MM.1S (cell line): ENCODE measurements at regions not wholly inside any gene's neighbourhood (a gene's known extent, or its start where the extent isn't known, plus 50 kb on each side); places are given as distances from the start of the nearest gene placed in this dataset.

Experiments
- EZH2 ChIP-seq: fragments of 300-600 bp; sonication (generic); optimal IDR thresholded peaks from 2 replicates; pipeline ENCODE3; 2017; ENCODE audit warnings: low read depth, mild to moderate bottlenecking, antibody characterized with exemption, low read length, mixed read lengths
- EZH2phosphoT487 ChIP-seq: fragments of 300-600 bp; sonication (generic); IDR thresholded peaks from 2 replicates; pipeline ENCODE4 v1.6.1; 2018; ENCODE audit warnings: antibody characterized with exemption, low read length
- TF ChIP-seq, protein P1 (sequence below): fragments of 300-600 bp; sonication (generic); IDR thresholded peaks from 2 replicates; pipeline ENCODE4 v1.5.1; 2016; ENCODE audit warnings: antibody characterized with exemption, low read length, mixed read lengths

- TF ChIP-seq EZH2 = no peak
- TF ChIP-seq, protein P1, sequence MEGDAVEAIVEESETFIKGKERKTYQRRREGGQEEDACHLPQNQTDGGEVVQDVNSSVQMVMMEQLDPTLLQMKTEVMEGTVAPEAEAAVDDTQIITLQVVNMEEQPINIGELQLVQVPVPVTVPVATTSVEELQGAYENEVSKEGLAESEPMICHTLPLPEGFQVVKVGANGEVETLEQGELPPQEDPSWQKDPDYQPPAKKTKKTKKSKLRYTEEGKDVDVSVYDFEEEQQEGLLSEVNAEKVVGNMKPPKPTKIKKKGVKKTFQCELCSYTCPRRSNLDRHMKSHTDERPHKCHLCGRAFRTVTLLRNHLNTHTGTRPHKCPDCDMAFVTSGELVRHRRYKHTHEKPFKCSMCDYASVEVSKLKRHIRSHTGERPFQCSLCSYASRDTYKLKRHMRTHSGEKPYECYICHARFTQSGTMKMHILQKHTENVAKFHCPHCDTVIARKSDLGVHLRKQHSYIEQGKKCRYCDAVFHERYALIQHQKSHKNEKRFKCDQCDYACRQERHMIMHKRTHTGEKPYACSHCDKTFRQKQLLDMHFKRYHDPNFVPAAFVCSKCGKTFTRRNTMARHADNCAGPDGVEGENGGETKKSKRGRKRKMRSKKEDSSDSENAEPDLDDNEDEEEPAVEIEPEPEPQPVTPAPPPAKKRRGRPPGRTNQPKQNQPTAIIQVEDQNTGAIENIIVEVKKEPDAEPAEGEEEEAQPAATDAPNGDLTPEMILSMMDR = no peak
- TF ChIP-seq EZH2phosphoT487 = no peak
These were observed 175.7 kb upstream of the ZKSCAN2 start for GRCh38 chr16:25433388-25433787.
